HCEC 1CT (cell line): ENCODE measurements at regions not wholly inside any gene's neighbourhood (a gene's known extent, or its start where the extent isn't known, plus 50 kb on each side); places are given as distances from the start of the nearest gene placed in this dataset.
A peak's percentile ranks its signal among the peaks of the same experiment; 100 is the strongest.

Source experiments
- DNase-seq: peaks from one replicate; pipeline ENCODE4 v3.0.0-alpha.2; 2017

DNA sequence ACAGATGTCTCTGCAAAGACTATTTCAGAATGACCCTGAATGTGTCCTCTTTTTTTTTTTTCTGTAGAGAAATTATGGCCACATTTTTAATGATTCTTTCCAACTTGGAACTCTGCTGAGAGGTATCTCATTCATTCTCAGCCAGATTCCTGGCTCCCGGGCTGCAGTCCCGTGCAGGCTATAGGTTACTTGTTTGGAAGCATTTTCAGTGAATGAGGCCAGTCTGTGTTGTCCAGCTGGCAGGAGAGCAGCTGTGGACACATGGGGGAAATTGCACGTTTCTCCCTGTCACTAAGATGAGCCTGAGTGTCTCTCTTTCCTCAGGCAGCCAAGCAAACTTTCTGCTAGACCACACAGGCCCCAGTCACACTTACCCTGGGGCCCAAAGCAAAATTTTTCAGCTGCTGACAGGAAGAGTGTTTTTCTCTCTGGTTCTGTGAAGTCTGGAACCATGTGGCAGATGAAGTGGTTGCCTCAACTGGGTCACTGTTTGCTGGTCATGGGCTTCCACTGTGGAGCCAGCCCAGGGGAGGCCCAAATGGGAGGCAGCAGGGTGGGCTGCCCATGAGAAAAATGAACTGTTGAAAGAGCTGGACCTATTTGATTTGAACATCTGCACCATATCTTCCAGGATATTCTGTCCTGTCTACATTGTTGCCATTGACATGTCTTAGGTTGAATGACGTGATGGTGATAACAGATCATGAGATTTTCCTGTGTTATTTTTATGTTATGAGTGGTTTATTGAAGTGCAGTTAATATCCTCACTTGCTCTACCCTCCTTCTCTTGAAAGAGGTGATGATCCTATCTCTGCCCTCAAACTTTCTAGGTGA is 431.2 kb downstream of the LPIN1 start:
- no peak for DNase-seq

- DNase-seq = no peak
Observed at GRCh38 chr2:12178289-12179080, 432.1 kb downstream of the LPIN1 start.

DNA sequence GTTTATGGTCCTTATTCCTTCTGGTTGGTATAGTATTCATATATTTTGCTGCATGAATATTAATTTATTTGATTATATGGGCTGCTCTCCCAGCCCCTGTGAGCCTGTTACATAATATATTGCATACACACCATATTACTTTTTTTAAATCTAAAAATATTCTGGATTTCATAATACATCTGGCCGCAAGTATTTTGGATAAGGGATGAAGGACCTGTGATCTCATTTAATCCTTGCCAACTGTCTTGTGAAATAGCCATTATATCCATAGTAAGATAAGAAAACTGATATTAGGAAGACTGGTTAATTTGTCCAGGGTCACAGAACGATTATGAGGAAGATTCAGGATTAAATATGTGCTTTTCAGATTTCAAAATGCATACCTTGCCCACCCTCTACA is 433.6 kb downstream of the LPIN1 start:
- no peak for DNase-seq

- DNase-seq = no peak
Observed at GRCh38 chr2:12183032-12183645, 436.7 kb downstream of the LPIN1 start.

DNA sequence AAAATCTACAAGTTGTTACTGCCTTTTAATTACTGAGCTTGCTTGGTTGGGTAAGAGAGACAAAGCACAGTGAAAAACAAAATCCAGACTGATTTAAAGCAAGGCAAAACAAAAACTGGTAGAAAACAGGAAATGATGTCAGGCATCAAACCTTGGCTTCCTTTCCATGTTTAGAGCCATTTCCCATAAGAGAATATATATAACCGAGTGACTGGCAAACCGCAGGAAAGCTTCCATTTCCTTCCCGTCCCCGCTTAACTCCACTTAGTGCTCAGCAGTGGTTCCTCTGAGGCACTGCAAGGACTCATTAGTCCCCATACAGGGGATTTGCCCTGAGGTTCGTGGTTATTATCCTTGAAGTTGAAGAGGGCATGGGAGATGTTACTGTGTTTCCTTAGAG is 446.3 kb downstream of the LPIN1 start:
- no peak for DNase-seq

DNA sequence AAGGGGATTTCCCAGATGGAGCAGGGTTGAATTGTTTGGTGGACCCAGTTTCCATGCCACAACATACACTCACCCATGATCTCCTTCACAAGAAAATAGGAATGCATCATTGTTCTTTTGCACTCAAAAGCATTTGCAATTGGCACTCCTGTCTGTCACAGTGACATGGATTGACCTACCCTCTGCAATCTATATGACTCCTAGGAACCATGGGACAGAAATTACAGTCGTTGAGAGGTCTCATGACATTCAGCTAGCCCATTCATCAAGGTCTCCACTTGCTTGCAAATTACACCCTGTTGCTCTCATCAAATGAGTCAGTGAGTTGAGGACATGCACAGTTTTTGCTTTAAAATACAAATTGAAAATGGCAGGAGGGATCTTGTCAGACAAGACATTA is 448.5 kb downstream of the LPIN1 start:
- DNase-seq = no peak

- peak; percentile 18 for DNase-seq
Observed at GRCh38 chr2:12196495-12196894, 450.1 kb downstream of the LPIN1 start.

GRCh38 chr2:12197133-12197532 is 450.7 kb downstream of the LPIN1 start:
- no peak for DNase-seq

- peak; percentile 42 for DNase-seq
Observed at GRCh38 chr2:12199491-12200211, 453.2 kb downstream of the LPIN1 start.

GRCh38 chr2:12201369-12201768 is 454.9 kb downstream of the LPIN1 start:
- DNase-seq = no peak

GRCh38 chr2:12202313-12203075 is 456.1 kb downstream of the LPIN1 start:
- DNase-seq = peak; percentile 52

DNA sequence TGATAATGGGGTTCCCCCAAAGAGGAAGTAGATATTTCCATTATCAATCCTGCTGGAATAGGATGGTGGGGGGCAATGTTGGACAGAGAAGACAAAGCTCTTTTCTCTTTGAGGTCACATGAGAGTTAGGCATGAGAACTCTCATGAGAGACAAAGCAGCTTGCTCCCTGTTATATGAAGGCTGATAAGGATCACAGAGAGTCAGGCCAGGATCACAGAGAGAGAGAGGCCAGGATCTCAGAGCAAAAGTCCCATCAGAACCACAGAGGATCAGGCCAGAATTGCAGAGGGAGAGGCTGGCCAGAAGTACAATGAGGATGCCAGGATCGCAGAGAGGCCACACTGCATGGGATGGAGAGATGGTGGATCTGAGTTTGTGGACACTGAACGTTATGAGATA is 457.1 kb downstream of the LPIN1 start:
- DNase-seq = no peak

DNA sequence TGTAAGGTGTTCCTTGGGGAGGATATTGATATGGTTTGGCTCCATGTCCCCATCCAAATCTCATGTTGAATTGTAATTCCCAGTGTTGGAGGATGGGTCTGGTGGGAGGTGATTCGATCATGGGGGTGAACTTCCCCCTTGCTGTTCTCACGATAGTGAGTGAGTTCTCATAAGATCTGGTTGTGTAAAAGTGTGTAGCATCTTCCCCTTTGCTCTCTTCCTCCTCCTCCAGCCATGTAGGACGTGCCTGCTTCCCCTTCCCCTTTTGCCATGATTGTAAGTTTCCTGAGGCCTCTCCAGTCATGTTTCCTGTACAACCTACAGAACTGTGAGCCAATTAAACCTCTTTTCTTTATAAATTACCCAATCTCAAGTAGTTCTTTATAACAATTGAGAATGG is 458.7 kb downstream of the LPIN1 start:
- DNase-seq = no peak

- peak; percentile 45 for DNase-seq
Observed at GRCh38 chr2:12207491-12207890, 461.1 kb downstream of the LPIN1 start.

DNA sequence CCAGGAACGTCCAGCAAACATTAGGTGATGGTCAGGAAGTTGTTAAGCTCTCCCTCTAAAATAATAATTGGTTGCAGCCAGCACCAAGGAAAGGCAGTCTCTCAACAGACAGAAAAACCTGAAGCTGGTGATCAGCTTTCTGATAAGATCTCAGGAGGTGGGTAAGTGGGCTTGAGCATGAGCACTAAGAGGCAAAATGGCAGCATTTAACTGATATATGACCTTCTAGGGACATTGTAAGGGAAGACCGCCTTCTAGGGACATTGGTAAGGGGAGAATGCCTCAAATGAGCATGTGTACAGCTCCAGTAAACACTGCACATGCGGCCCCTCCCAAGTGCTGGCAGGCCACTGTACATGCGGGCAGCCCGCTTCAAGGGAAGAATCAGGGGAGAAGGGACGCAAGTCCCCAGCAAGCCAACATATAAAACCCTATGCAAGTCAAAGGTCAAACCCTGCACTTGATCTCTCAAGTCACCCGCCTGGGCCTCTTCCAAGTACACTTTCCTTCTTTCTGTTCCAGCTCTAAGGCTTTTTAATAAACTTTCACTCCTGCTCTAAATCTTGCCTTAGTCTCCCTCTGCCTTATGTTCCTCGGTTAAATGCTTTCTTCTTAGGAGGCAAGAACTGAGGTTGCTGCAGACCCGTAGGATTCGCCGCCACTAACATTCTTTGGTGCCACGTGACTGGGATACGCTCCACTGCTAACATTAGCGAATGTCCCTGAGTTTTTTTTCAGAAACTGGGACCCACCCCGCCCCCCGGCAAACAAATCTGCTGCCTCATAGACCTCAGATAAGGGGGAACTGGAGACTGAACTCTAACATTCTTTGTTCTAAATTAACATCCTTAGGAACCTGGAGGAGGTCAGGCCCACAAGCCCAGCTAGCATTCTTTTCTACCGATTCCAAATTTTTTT is 463.8 kb downstream of the LPIN1 start:
- no peak for DNase-seq

DNA sequence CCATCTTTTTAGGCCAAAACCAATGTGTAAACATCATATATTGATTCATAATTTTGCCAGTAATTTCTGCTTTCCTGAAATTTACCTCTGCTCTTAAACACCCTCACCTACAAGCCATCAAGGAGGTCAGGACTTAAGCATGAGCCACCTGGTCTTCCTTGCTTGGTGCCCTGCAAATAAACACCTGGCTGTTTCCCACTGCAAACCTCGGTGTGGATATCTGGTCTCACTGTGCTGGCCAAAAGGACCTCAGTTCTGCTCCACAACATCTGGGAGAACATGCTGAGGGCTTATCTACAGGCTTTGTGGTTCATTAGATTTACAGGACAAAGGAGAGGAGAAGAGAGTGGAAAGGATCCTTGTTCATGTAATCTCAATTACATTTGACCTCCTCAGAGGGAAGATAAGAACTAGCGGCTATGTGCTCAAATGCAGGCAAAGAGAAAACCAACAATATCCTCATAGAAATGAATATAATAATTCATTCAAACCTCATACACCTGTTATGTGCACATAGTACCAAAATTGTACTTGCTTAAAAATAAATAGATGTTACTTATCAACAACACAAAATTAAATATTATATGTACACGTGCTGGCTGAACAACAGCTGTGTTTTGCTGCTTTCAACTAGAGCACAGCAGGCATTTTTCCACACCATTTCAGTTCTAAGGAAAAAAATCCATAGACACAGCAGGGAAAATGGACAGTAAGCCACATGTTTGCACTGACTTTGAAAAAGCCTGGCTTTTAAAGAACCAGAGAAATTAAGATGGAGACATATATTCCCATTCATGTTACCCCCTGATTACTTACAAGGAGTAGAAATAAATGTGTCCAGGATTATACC is 465.1 kb downstream of the LPIN1 start:
- no peak for DNase-seq

DNA sequence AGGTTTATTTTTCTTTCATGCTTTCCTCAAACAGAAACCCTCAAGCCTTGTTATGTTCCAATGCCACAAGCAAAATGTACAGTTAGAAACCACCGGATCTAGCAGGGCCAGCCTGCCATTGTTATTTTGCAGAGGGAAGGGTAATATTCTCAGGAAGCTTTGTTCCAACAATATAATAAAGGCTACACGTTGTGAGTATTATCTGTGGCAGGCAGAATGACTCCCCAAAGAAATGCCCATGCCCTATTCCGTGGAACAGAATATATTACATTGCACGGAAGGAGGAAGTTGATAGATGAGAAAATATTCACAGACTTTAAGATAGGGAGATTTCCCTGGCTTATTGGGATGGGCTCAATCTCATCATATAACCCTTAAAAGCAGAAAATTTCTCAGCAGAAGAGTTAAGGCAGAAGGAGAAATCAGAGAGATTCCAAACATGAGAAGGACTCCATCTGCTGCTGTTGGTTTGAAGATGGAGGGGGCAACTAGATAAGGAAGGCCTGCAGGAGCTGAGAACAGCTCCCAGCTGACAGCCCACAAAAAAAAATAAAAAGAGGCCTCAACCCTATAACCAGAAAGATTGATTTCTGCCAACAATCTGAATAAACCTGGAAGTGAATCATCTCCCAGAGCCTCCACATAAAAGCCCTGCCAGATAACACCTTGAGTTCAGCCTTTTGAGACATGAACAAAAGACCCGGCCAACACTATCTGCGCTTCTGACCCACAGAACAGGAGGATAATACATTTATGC is 466.6 kb downstream of the LPIN1 start:
- DNase-seq = no peak

- no peak for DNase-seq
Observed at GRCh38 chr2:12217175-12217574, 470.7 kb downstream of the LPIN1 start.

GRCh38 chr2:12219761-12220160 is 473.3 kb downstream of the LPIN1 start:
- no peak for DNase-seq
